KMS-11 (cell line): ENCODE measurements at regions not wholly inside any gene's neighbourhood (a gene's known extent, or its start where the extent isn't known, plus 50 kb on each side); places are given as distances from the start of the nearest gene placed in this dataset.

ENCODE experiments used
- H2AFZ ChIP-seq: fragments of 200-600 bp; sonication (generic); 2 replicates; pipeline ENCODE4 v1.6.1; 2016; ENCODE audit warnings: antibody characterized with exemption, mixed run types, low read depth
- H3K27ac ChIP-seq: fragments of 200-600 bp; sonication (generic); 2 replicates; pipeline ENCODE4 v1.6.1; 2016; ENCODE audit warnings: mild to moderate bottlenecking, mixed run types
- H3K27me3 ChIP-seq: fragments of 200-600 bp; sonication (generic); 2 replicates; pipeline ENCODE4 v1.6.1; 2017; ENCODE audit warnings: mild to moderate bottlenecking, low read depth, mixed run types, moderate library complexity; ENCODE audit not compliant: insufficient read depth
- H3K36me3 ChIP-seq: fragments of 200-600 bp; sonication (generic); 2 replicates; pipeline ENCODE4 v1.6.1; 2017; ENCODE audit warnings: mild to moderate bottlenecking, mixed run types; ENCODE audit not compliant: insufficient read depth
- H3K4me1 ChIP-seq: fragments of 200-600 bp; sonication (generic); 2 replicates; pipeline ENCODE4 v1.6.1; 2016; ENCODE audit warnings: mild to moderate bottlenecking, low read depth, mixed run types; ENCODE audit not compliant: poor library complexity, severe bottlenecking
- H3K4me2 ChIP-seq: fragments of 200-600 bp; sonication (generic); 2 replicates; pipeline ENCODE4 v1.7.0; 2016; ENCODE audit warnings: mild to moderate bottlenecking, mixed run types
- H3K4me3 ChIP-seq: fragments of 200-600 bp; sonication (generic); IDR thresholded peaks from 2 replicates; pipeline ENCODE4 v1.6.1; 2017; ENCODE audit warnings: low read depth, low read length, mixed read lengths; ENCODE audit not compliant: insufficient read depth
- H3K79me2 ChIP-seq: fragments of 200-600 bp; sonication (generic); 2 replicates; pipeline ENCODE4 v1.6.1; 2016; ENCODE audit warnings: low read depth, mixed run types; ENCODE audit not compliant: insufficient read depth
- H3K9ac ChIP-seq: fragments of 200-600 bp; sonication (generic); 2 replicates; pipeline ENCODE4 v1.6.1; 2016; ENCODE audit warnings: mild to moderate bottlenecking, mixed run types
- H4K20me1 ChIP-seq: fragments of 200-600 bp; sonication (generic); 2 replicates; pipeline ENCODE4 v1.6.1; 2016; ENCODE audit warnings: mild to moderate bottlenecking, mixed run types; ENCODE audit not compliant: insufficient read depth
- TF ChIP-seq, protein P1 (sequence below): fragments of 200-600 bp; sonication (generic); conservative IDR thresholded peaks from 2 replicates; pipeline ENCODE4 v1.6.1; 2017; ENCODE audit warnings: low read depth, mild to moderate bottlenecking, antibody characterized with exemption, low read length, moderate library complexity, mixed read lengths

DNA sequence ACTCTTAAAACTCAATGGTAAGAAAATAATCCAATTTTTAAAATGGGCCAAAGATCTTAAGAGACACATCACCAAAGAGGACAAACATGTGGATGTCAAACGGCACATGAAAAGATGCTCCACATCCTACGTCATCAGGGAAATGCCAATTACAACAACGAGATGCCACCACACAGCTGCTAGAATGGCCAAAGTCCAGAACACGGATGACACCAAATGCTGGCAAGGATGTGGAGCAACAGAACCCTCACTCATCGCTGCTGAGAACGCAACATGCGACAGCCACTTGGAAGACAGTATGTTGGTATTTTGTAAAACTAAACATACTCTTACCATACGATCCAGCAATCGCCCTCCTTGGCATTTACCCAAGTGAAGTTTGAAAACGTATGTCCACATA lies 132.8 kb upstream of the CDH4 start:
- Histone ChIP-seq H3K4me2 (no peak overlapping the region), H3K9ac (no peak overlapping the region), H3K27ac (no peak overlapping the region), H3K27me3 (no peaks in the 10 kb centered on the region), H3K4me3 (no peak overlapping the region), H3K4me1 (no peaks in the 10 kb centered on the region), H3K79me2 (no peaks in the 10 kb centered on the region), H2AFZ (no peak overlapping the region), H3K36me3 (no peaks in the 10 kb centered on the region), H4K20me1 (no peaks in the 10 kb centered on the region)
- TF ChIP-seq, protein P1, sequence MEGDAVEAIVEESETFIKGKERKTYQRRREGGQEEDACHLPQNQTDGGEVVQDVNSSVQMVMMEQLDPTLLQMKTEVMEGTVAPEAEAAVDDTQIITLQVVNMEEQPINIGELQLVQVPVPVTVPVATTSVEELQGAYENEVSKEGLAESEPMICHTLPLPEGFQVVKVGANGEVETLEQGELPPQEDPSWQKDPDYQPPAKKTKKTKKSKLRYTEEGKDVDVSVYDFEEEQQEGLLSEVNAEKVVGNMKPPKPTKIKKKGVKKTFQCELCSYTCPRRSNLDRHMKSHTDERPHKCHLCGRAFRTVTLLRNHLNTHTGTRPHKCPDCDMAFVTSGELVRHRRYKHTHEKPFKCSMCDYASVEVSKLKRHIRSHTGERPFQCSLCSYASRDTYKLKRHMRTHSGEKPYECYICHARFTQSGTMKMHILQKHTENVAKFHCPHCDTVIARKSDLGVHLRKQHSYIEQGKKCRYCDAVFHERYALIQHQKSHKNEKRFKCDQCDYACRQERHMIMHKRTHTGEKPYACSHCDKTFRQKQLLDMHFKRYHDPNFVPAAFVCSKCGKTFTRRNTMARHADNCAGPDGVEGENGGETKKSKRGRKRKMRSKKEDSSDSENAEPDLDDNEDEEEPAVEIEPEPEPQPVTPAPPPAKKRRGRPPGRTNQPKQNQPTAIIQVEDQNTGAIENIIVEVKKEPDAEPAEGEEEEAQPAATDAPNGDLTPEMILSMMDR, result no peak

DNA sequence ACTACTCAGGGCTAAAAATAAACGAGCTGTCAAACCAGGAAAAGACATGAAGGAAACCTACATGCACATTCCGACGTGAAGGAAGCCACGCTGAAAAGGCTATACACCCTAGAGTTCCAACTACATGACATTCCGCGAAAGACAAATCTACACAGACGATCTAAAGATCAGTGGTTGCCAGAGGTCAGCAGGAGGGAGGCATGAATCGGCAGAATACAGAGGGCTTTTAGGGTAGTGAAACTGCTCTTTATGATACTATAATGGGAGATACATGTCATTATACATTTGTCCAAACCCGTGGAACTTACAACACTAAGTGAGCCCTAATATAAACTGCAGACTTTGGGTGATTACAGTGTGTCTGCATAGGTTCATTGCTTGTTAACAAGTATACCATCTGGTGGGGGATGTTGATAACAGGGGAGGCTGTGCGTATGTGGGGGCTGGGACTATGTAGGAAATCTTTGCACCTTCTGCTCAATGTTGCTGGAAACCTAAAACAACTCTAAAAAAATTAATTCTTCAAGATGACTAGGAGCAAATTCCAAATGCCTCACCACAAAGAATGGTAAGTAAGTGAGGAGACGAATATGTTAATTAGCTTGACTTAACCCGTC lies 132.2 kb upstream of the CDH4 start:
- Histone ChIP-seq H3K4me2 (no peak overlapping the region), H3K79me2 (no peaks in the 10 kb centered on the region), H2AFZ (no peak overlapping the region), H3K36me3 (no peaks in the 10 kb centered on the region), H3K27me3 (no peaks in the 10 kb centered on the region), H3K4me3 (no peak overlapping the region), H3K4me1 (no peaks in the 10 kb centered on the region), H3K9ac (no peak overlapping the region), H4K20me1 (no peaks in the 10 kb centered on the region), H3K27ac (no peak overlapping the region)
- TF ChIP-seq, protein P1, result no peak

DNA sequence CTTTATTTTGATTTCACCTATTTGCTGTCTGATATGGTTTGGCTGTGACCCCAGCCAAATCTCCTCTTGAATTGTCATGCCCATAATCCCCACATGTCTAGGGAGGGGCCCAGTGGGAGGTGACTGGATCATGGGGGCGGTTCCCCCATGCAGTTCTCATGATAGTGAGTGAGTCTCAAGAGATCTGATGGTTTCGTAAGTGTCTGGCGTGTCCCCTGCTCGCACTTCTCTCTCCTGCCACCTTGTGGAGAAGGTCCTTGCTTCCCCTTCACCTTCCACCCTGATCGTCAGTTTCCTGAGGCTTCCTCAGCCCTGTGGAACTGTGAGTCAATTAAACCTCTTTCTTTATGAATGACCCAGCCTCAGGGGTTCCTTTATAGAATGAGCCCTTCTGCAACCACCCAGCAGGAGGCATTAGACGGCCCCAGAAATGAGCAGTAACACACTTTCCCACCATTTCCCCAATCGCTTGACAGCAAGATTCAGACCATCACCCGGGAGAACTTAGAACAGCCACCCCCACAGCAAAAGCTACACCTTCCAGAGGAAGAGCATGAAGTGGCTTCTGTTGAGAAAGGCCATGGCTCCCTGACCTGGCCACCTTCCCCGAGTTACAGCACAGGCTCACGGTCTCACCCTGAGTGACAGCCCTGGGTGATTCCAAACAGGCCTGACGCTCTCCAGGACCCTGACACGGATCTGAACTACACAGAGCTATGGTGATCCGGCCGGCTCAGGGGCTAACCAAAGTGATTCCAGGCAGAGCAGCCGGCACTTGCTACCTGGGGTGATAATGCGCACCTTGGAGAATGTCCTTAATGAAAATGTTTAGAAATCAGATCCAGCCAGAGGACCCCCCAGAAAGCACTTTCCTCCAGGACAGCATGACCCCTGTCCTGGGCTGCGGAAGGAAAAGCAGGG lies 131.2 kb upstream of the CDH4 start:
- Histone ChIP-seq H3K36me3 (no peaks in the 10 kb centered on the region), H2AFZ (no peak overlapping the region), H4K20me1 (no peaks in the 10 kb centered on the region), H3K79me2 (no peaks in the 10 kb centered on the region), H3K4me1 (no peaks in the 10 kb centered on the region), H3K4me3 (no peak overlapping the region), H3K27me3 (no peaks in the 10 kb centered on the region), H3K27ac (no peak overlapping the region), H3K9ac (no peak overlapping the region), H3K4me2 (no peak overlapping the region)
- TF ChIP-seq, protein P1, result peak; percentile 49; the same call in 1 of the 2 replicates

DNA sequence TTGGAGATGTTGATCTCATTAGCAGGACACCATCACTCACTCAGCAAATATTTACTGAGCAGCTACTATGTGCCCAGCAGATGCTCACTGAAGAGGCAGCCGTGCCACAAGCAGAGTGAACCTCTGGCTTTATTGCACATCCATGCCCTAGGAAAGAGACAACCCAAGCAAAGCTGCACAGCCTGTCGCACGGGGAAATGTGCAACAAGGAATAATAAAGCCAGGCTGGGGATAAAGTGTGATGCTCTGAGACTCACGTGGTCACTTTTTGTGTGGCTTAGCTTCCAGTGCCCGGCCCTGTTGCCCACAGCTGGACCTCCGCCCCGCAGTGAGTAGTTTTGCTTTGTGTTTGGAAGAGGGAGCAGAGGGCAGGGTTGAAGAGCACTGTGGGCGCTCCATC lies 130.4 kb upstream of the CDH4 start:
- H3K4me3 ChIP-seq, result no peak overlapping the region
- H4K20me1 ChIP-seq, result no peaks in the 10 kb centered on the region
- H3K79me2 ChIP-seq, result no peaks in the 10 kb centered on the region
- TF ChIP-seq, protein P1, result no peak
- no peak overlapping the region for H3K27ac ChIP-seq
- no peak overlapping the region for H3K9ac ChIP-seq
- no peak overlapping the region for H3K4me2 ChIP-seq
- H3K4me1 ChIP-seq, result no peaks in the 10 kb centered on the region
- H3K36me3 ChIP-seq, result no peaks in the 10 kb centered on the region
- no peaks in the 10 kb centered on the region for H3K27me3 ChIP-seq
- no peak overlapping the region for H2AFZ ChIP-seq
